Endothelial cell of umbilical vein (primary cell): ENCODE measurements at regions not wholly inside any gene's neighbourhood (a gene's known extent, or its start where the extent isn't known, plus 50 kb on each side); places are given as distances from the start of the nearest gene placed in this dataset.

Source experiments
- BruUV-seq: library from RNA; stranded (reverse); fragments of 400-500 nt; replicated peaks from 2 replicates; lab custom pipeline; 2021; lab: Mats Ljungman, UMichigan
- CTCF ChIA-PET: fragments of 300-600, 350-600 bp; sonication (Branson Sonifier 250); formaldehyde crosslinking; loops from one replicate; lab custom pipeline; 2021; ENCODE audit warnings: antibody characterized with exemption, inconsistent platforms; lab: Charles Lee
- POLR2A ChIA-PET: fragments of 300-600, 350-600 bp; sonication (Branson Sonifier 250); formaldehyde crosslinking; loops from one replicate; lab custom pipeline; 2021; ENCODE audit warnings: antibody characterized with exemption, inconsistent platforms; lab: Charles Lee
- DNase-seq: peaks from one replicate; pipeline ENCODE4 v3.0.0-alpha.2; 2011; ENCODE audit warnings: low read depth, low spot score
- FAIRE-seq: peaks from 2 replicates; lab custom pipeline; 2011; peaks lifted over from hg19 to GRCh38; lab: Jason Lieb, UNC
- H2AFZ ChIP-seq: 2 replicates; pipeline ENCODE4 v1.6.0; 2012; ENCODE audit warnings: low read depth, low read length, control low read depth, inconsistent platforms
- H3K27ac ChIP-seq: 2 replicates; pipeline ENCODE4 v1.5.1; 2011; ENCODE audit warnings: low read depth, mild to moderate bottlenecking, control low read depth, low read length, moderate library complexity; ENCODE audit not compliant: insufficient read depth
- H3K27me3 ChIP-seq, 2 experiments: 2 replicates each; pipeline versions ENCODE4 v1.6.0 to v1.6.1; 2011; ENCODE audit warnings: low read length in 2 of 2, mixed read lengths in 1 of 2; ENCODE audit not compliant: control insufficient read depth in 2 of 2, insufficient read depth in 2 of 2
- H3K36me3 ChIP-seq, 2 experiments: 2 replicates in 1 of 2; 3 replicates in 1 of 2; pipeline ENCODE4 v1.5.1; 2011; ENCODE audit warnings: low read length in 2 of 2, mild to moderate bottlenecking in 1 of 2, moderate library complexity in 1 of 2; ENCODE audit not compliant: control insufficient read depth in 2 of 2, insufficient read depth in 2 of 2; ENCODE audit errors: extremely low read depth in 1 of 2
- H3K4me1 ChIP-seq: 3 replicates; pipeline ENCODE4 v1.5.1; 2011; ENCODE audit warnings: mild to moderate bottlenecking, low read length; ENCODE audit not compliant: control insufficient read depth, insufficient read depth; ENCODE audit errors: extremely low read depth
- H3K4me2 ChIP-seq: 2 replicates; pipeline ENCODE4 v1.6.1; 2011; ENCODE audit warnings: low read length, control low read depth, mixed read lengths; ENCODE audit not compliant: insufficient read depth
- H3K4me3 ChIP-seq, 3 experiments: fragments of 200-600 bp in 1 of 3; sonication (generic), shearing (Covaris generic) in 1 of 3; replicated peaks in 1 of 3; 2 replicates each; pipeline ENCODE4 v1.5.1; 2011 to 2016; ENCODE audit warnings: control low read depth in 3 of 3, low read length in 3 of 3, mild to moderate bottlenecking in 2 of 3, inconsistent platforms in 1 of 3, low read depth in 1 of 3, moderate library complexity in 1 of 3; ENCODE audit not compliant: insufficient read depth in 1 of 3
- H3K79me2 ChIP-seq: 2 replicates; pipeline ENCODE4 v1.6.0; 2012; ENCODE audit warnings: low read length, inconsistent platforms; ENCODE audit not compliant: control insufficient read depth, insufficient read depth
- H3K9ac ChIP-seq: replicated peaks from 2 replicates; pipeline ENCODE3; 2011; ENCODE audit warnings: low read length, control low read depth; ENCODE audit not compliant: insufficient read depth; ENCODE audit errors: extremely low read depth
- H3K9me1 ChIP-seq: replicated peaks from 3 replicates; pipeline ENCODE4 v1.6.0; 2011; ENCODE audit warnings: mild to moderate bottlenecking, low read length; ENCODE audit not compliant: control insufficient read depth, insufficient read depth; ENCODE audit errors: extremely low read depth
- H3K9me3 ChIP-seq: replicated peaks from 2 replicates; pipeline ENCODE4 v1.5.1; 2012; ENCODE audit warnings: low read length, inconsistent platforms; ENCODE audit not compliant: control insufficient read depth, insufficient read depth
- H4K20me1 ChIP-seq: replicated peaks from 2 replicates; pipeline ENCODE3; 2011; ENCODE audit warnings: mild to moderate bottlenecking, low read length; ENCODE audit not compliant: control insufficient read depth, insufficient read depth; ENCODE audit errors: extremely low read depth
- CTCF ChIP-seq, 2 donors: IDR thresholded peaks; 1 replicate in 1 of 2; 2 replicates in 1 of 2; pipeline ENCODE4 v1.5.1; 2011; ENCODE audit warnings: low read length in 2 of 2, mild to moderate bottlenecking in 2 of 2, moderate library complexity in 2 of 2, control low read depth in 1 of 2, inconsistent platforms in 1 of 2, low read depth in 1 of 2; ENCODE audit not compliant: insufficient read depth in 1 of 2; ENCODE audit errors: extremely low read depth in 1 of 2
- EZH2 ChIP-seq: IDR thresholded peaks from 2 replicates; pipeline ENCODE4 v1.6.1; 2012; ENCODE audit warnings: borderline replicate concordance, low read depth, mild to moderate bottlenecking, moderate library complexity, low read length, inconsistent platforms; ENCODE audit not compliant: severe bottlenecking
- FOS ChIP-seq: IDR thresholded peaks from 2 replicates; pipeline ENCODE4 v1.6.1; 2011; ENCODE audit warnings: mild to moderate bottlenecking, low read length, moderate library complexity, borderline replicate concordance; ENCODE audit not compliant: insufficient read depth
- GATA2 ChIP-seq: IDR thresholded peaks from 2 replicates; pipeline ENCODE4 v1.7.0; 2011; ENCODE audit warnings: low read depth, mild to moderate bottlenecking, moderate library complexity, mixed read lengths, low read length; ENCODE audit not compliant: insufficient read length, insufficient read depth
- JUN ChIP-seq: IDR thresholded peaks from 2 replicates; pipeline ENCODE4 v1.6.1; 2011; ENCODE audit warnings: borderline replicate concordance, low read depth; ENCODE audit not compliant: insufficient read length, insufficient read depth
- MAX ChIP-seq: IDR thresholded peaks from 2 replicates; pipeline ENCODE4 v1.6.1; 2011; ENCODE audit not compliant: insufficient read depth, insufficient read length
- MYC ChIP-seq: IDR thresholded peaks from one replicate; pipeline ENCODE4 v1.6.1; 2011; ENCODE audit warnings: mild to moderate bottlenecking, low read depth, low read length
- POLR2A ChIP-seq: IDR thresholded peaks from 2 replicates; pipeline ENCODE4 v1.6.1; 2012; ENCODE audit warnings: low read depth, mild to moderate bottlenecking, control low read depth, low read length
- POLR2AphosphoS5 ChIP-seq: IDR thresholded peaks from 2 replicates; pipeline ENCODE4 v1.6.1; 2012; ENCODE audit warnings: low read depth, mild to moderate bottlenecking, control low read depth, low read length, moderate library complexity; ENCODE audit not compliant: insufficient read depth
- dilution Hi-C: fragments of 300-500 bp; cut with MboI; formaldehyde crosslinking; loops from one replicate; pipeline ENCODE4 v1.15.0; 2019; ENCODE audit warnings: low sequenced_read_pairs; ENCODE audit not compliant: extremely low pct_ligation_motif_present
- intact Hi-C: fragments of 100-400 bp; cut with micrococcal nuclease; formaldehyde crosslinking; loops from one replicate; pipeline ENCODE4 v1.10.0; 2022

DNA sequence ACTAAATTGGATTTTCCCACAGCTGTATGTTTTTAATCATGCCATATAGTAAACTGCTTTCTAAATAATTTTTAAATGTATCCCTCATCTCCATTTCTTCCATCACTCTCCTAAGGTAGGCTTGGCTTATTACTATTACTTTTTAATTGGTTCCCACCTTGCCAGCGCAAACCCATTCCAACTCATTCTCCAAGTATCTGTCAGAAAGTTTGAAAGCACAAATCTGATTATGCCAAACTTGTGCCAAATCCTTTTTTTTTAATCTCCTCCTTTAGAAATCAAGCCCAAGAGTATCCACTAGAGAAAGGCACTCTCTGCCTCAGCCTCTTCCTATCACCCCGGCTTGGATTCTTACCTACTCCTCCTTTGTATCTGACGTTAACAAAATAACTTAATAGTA, 784.5 kb downstream of the TBL1XR1 start:
- ChIA-PET POLR2A (no interaction called here), CTCF (no interaction called here)
- Histone ChIP-seq H3K79me2 (no peaks in the 10 kb centered on the region), H3K36me3 (no peaks in the 10 kb centered on the region), H3K4me3 (no peak overlapping the region), H3K9ac (no peak overlapping the region), H3K9me3 (no peaks in the 10 kb centered on the region), H3K27ac (no peak overlapping the region), H4K20me1 (no peaks in the 10 kb centered on the region), H3K4me2 (no peak overlapping the region), H3K4me1 (no peaks in the 10 kb centered on the region), H2AFZ (no peak overlapping the region), H3K9me1 (no peaks in the 10 kb centered on the region), H3K27me3 (no peaks in the 10 kb centered on the region)
- BruUV-seq: no TSS peak
- DNase-seq (no peak), FAIRE-seq (no peak)
- intact Hi-C loops (no loop called here), dilution Hi-C loops (no loop called here)
- TF ChIP-seq GATA2: no peak
- TF ChIP-seq JUN: no peak
- TF ChIP-seq MAX: no peak
- TF ChIP-seq FOS: no peak
- no peak for TF ChIP-seq CTCF (IDR thresholded peaks at IDR 0.05; ENCODE audit: extremely low read depth in 1 of 2, insufficient read depth in 1 of 2, low read depth in 1 of 2, low read length in 2 of 2)
- TF ChIP-seq POLR2AphosphoS5: no peak
- TF ChIP-seq MYC: no peak
- no peak for TF ChIP-seq POLR2A
- TF ChIP-seq EZH2: no peak
